Liver (tissue), 3 donors: ENCODE measurements at regions not wholly inside any gene's neighbourhood (a gene's known extent, or its start where the extent isn't known, plus 50 kb on each side); places are given as distances from the start of the nearest gene placed in this dataset.

ENCODE experiments used
- RAD21 ChIP-seq, 2 donors: IDR thresholded peaks; 2 replicates each; pipeline ENCODE4 v1.6.1; 2016; ENCODE audit warnings: antibody characterized with exemption in 2 of 2, mild to moderate bottlenecking in 2 of 2
- RXRA ChIP-seq, 2 donors: IDR thresholded peaks; 2 replicates each; pipeline ENCODE4 v1.6.1; 2017 to 2018; ENCODE audit warnings: antibody characterized with exemption in 2 of 2, mild to moderate bottlenecking in 1 of 2
- TF ChIP-seq, protein P1 (sequence below): IDR thresholded peaks from 2 replicates; pipeline ENCODE4 v1.6.1; 2016; ENCODE audit warnings: antibody characterized with exemption, mild to moderate bottlenecking
- TF ChIP-seq, protein P2 (sequence below): fragments of 150-350 bp; IDR thresholded peaks from 2 replicates; pipeline ENCODE4 v1.5.1; 2017; ENCODE audit warnings: improper control_type of control experiment, low read depth, low read length; ENCODE audit not compliant: missing input control
- TF ChIP-seq, protein P3 (sequence below): IDR thresholded peaks from 2 replicates; pipeline ENCODE4 v1.6.1; 2016; ENCODE audit warnings: antibody characterized with exemption
- TF ChIP-seq, protein P4 (sequence below): IDR thresholded peaks from 2 replicates; pipeline ENCODE4 v1.6.1; 2016; ENCODE audit warnings: antibody characterized with exemption
- donor health status: healthy.
- donor health status: healthy.

DNA sequence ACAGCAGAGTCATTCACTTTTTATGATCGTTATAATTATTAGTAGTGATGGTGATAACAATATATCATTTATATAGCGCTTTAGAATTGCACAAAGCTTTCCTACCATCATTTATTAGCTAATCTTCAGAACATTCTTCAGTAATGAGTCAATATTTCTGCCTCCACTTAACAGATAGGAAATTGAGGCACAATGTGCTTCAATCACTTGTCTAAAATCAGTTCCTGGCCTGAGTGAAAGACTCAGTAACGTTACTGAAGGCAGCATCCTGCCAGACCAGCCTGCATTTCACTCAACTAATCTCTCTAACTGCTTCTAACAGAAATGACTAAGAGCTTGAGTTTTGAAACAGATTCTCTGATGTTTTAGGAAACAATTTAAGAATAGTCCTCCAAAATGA lies 412.1 kb downstream of the MZT1 start:
- TF ChIP-seq, protein P1, sequence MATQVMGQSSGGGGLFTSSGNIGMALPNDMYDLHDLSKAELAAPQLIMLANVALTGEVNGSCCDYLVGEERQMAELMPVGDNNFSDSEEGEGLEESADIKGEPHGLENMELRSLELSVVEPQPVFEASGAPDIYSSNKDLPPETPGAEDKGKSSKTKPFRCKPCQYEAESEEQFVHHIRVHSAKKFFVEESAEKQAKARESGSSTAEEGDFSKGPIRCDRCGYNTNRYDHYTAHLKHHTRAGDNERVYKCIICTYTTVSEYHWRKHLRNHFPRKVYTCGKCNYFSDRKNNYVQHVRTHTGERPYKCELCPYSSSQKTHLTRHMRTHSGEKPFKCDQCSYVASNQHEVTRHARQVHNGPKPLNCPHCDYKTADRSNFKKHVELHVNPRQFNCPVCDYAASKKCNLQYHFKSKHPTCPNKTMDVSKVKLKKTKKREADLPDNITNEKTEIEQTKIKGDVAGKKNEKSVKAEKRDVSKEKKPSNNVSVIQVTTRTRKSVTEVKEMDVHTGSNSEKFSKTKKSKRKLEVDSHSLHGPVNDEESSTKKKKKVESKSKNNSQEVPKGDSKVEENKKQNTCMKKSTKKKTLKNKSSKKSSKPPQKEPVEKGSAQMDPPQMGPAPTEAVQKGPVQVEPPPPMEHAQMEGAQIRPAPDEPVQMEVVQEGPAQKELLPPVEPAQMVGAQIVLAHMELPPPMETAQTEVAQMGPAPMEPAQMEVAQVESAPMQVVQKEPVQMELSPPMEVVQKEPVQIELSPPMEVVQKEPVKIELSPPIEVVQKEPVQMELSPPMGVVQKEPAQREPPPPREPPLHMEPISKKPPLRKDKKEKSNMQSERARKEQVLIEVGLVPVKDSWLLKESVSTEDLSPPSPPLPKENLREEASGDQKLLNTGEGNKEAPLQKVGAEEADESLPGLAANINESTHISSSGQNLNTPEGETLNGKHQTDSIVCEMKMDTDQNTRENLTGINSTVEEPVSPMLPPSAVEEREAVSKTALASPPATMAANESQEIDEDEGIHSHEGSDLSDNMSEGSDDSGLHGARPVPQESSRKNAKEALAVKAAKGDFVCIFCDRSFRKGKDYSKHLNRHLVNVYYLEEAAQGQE, result no peak
- TF ChIP-seq, protein P2, sequence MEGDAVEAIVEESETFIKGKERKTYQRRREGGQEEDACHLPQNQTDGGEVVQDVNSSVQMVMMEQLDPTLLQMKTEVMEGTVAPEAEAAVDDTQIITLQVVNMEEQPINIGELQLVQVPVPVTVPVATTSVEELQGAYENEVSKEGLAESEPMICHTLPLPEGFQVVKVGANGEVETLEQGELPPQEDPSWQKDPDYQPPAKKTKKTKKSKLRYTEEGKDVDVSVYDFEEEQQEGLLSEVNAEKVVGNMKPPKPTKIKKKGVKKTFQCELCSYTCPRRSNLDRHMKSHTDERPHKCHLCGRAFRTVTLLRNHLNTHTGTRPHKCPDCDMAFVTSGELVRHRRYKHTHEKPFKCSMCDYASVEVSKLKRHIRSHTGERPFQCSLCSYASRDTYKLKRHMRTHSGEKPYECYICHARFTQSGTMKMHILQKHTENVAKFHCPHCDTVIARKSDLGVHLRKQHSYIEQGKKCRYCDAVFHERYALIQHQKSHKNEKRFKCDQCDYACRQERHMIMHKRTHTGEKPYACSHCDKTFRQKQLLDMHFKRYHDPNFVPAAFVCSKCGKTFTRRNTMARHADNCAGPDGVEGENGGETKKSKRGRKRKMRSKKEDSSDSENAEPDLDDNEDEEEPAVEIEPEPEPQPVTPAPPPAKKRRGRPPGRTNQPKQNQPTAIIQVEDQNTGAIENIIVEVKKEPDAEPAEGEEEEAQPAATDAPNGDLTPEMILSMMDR, result no peak
- TF ChIP-seq, protein P3, sequence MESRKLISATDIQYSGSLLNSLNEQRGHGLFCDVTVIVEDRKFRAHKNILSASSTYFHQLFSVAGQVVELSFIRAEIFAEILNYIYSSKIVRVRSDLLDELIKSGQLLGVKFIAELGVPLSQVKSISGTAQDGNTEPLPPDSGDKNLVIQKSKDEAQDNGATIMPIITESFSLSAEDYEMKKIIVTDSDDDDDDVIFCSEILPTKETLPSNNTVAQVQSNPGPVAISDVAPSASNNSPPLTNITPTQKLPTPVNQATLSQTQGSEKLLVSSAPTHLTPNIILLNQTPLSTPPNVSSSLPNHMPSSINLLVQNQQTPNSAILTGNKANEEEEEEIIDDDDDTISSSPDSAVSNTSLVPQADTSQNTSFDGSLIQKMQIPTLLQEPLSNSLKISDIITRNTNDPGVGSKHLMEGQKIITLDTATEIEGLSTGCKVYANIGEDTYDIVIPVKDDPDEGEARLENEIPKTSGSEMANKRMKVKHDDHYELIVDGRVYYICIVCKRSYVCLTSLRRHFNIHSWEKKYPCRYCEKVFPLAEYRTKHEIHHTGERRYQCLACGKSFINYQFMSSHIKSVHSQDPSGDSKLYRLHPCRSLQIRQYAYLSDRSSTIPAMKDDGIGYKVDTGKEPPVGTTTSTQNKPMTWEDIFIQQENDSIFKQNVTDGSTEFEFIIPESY, result no peak
- TF ChIP-seq RAD21 (IDR thresholded peaks at IDR 0.05) (no peak), RXRA (IDR thresholded peaks at IDR 0.05) (no peak)
- TF ChIP-seq, protein P4, sequence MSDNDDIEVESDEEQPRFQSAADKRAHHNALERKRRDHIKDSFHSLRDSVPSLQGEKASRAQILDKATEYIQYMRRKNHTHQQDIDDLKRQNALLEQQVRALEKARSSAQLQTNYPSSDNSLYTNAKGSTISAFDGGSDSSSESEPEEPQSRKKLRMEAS, result no peak
